Neural cell (in vitro differentiated cells): ENCODE measurements at regions not wholly inside any gene's neighbourhood (a gene's known extent, or its start where the extent isn't known, plus 50 kb on each side); places are given as distances from the start of the nearest gene placed in this dataset.

Experiments used
- H2AFZ ChIP-seq: fragments of 200-600, 300-800 bp; sonication (generic), shearing (Covaris generic); 2 replicates; pipeline ENCODE4 v1.6.0; 2014; ENCODE audit warnings: low read depth, mild to moderate bottlenecking, antibody characterized with exemption, low read length, moderate library complexity
- H3F3A ChIP-seq: fragments of 200-600 bp; shearing (Covaris generic); 2 replicates; pipeline ENCODE4 v1.6.1; 2016; ENCODE audit warnings: mild to moderate bottlenecking, moderate library complexity, mixed read lengths, antibody characterized with exemption, low read length; ENCODE audit not compliant: insufficient read depth, poor library complexity, severe bottlenecking
- H3K27ac ChIP-seq: fragments of 200-600, 300-800 bp; sonication (generic), shearing (Covaris generic); 2 replicates; pipeline ENCODE4 v1.5.1; 2014; ENCODE audit warnings: mild to moderate bottlenecking, low read length, moderate library complexity
- H3K27me3 ChIP-seq: fragments of 300-800, 200-600 bp; sonication (generic), shearing (Covaris generic); 2 replicates; pipeline ENCODE4 v1.6.0; 2014; ENCODE audit warnings: mild to moderate bottlenecking, low read depth, low read length, moderate library complexity; ENCODE audit not compliant: insufficient read depth
- H3K36me3 ChIP-seq: fragments of 300-800, 200-600 bp; sonication (generic), shearing (Covaris generic); 2 replicates; pipeline ENCODE4 v1.5.1; 2014; ENCODE audit warnings: mild to moderate bottlenecking, antibody characterized with exemption, low read length, moderate library complexity; ENCODE audit not compliant: insufficient read depth
- H3K4me2 ChIP-seq: fragments of 300-800, 200-600 bp; sonication (generic), shearing (Covaris generic); 2 replicates; pipeline ENCODE4 v1.6.0; 2014; ENCODE audit warnings: mild to moderate bottlenecking, low read length
- H3K4me3 ChIP-seq: fragments of 300-800, 200-600 bp; sonication (generic), shearing (Covaris generic); 2 replicates; pipeline ENCODE4 v1.5.1; 2014; ENCODE audit warnings: mild to moderate bottlenecking, low read length, moderate library complexity
- H3K79me2 ChIP-seq: fragments of 200-600 bp; shearing (Covaris generic); replicated peaks from 2 replicates; pipeline ENCODE4 v1.6.0; 2014; ENCODE audit warnings: mild to moderate bottlenecking, low read length, moderate library complexity; ENCODE audit not compliant: insufficient read depth
- H3K9ac ChIP-seq: fragments of 300-800, 200-600 bp; sonication (generic), shearing (Covaris generic); 2 replicates; pipeline ENCODE4 v1.6.1; 2016; ENCODE audit warnings: mild to moderate bottlenecking, low read length, mixed read lengths
- H3K9me2 ChIP-seq: fragments of 200-600 bp; shearing (Covaris generic); 2 replicates; pipeline ENCODE4 v1.6.1; 2016; ENCODE audit warnings: mild to moderate bottlenecking, low read length, mixed read lengths; ENCODE audit not compliant: insufficient read depth
- H3K9me3 ChIP-seq: fragments of 200-600, 300-800 bp; sonication (generic), shearing (Covaris generic); 2 replicates; pipeline ENCODE4 v1.6.1; 2016; ENCODE audit warnings: mild to moderate bottlenecking, mixed run types, low read length, moderate library complexity, mixed read lengths
- H4K20me1 ChIP-seq: fragments of 200-600 bp; shearing (Covaris generic); 2 replicates; pipeline ENCODE4 v1.6.1; 2016; ENCODE audit warnings: mild to moderate bottlenecking, mixed run types; ENCODE audit not compliant: insufficient read depth
- CTCF ChIP-seq: fragments of 450-650 bp; IDR thresholded peaks from 2 replicates; pipeline ENCODE4 v1.5.1; 2014; ENCODE audit warnings: antibody characterized with exemption, mild to moderate bottlenecking, moderate library complexity; ENCODE audit not compliant: poor library complexity, severe bottlenecking
- EP300 ChIP-seq: fragments of 450-650 bp; conservative IDR thresholded peaks from 2 replicates; pipeline ENCODE4 v1.6.1; 2014; ENCODE audit warnings: antibody characterized with exemption, mild to moderate bottlenecking, moderate library complexity; ENCODE audit not compliant: poor library complexity, severe bottlenecking
- EZH2 ChIP-seq: fragments of 200-600, 300-800 bp; shearing (Covaris generic), sonication (generic); IDR thresholded peaks from 2 replicates; pipeline ENCODE4 v1.6.1; 2014; ENCODE audit warnings: antibody characterized with exemption, low read length, borderline replicate concordance, mild to moderate bottlenecking; ENCODE audit not compliant: insufficient read depth, poor library complexity, severe bottlenecking
- MXI1 ChIP-seq: fragments of 450-650 bp; conservative IDR thresholded peaks from 2 replicates; pipeline ENCODE4 v1.6.1; 2014; ENCODE audit warnings: antibody characterized with exemption, mild to moderate bottlenecking; ENCODE audit not compliant: poor library complexity, severe bottlenecking
- POLR2AphosphoS5 ChIP-seq: IDR thresholded peaks from 2 replicates; pipeline ENCODE4 v1.6.1; 2012
- RAD21 ChIP-seq: fragments of 450-650 bp; conservative IDR thresholded peaks from 2 replicates; pipeline ENCODE4 v1.6.1; 2014; ENCODE audit warnings: antibody characterized with exemption, mild to moderate bottlenecking, moderate library complexity
- REST ChIP-seq: IDR thresholded peaks from 2 replicates; pipeline ENCODE4 v1.6.1; 2012; ENCODE audit warnings: borderline replicate concordance
- SMC3 ChIP-seq: fragments of 450-650 bp; conservative IDR thresholded peaks from 2 replicates; pipeline ENCODE4 v1.6.1; 2014; ENCODE audit warnings: antibody characterized with exemption, mild to moderate bottlenecking, moderate library complexity; ENCODE audit not compliant: poor library complexity
- TAF1 ChIP-seq: IDR thresholded peaks from 2 replicates; pipeline ENCODE4 v1.6.1; 2012; ENCODE audit warnings: low read depth

- H3K9me3 ChIP-seq = no peaks in the 10 kb centered on the region
- H3F3A ChIP-seq = no peaks in the 10 kb centered on the region
- TF ChIP-seq EP300 (no peak), RAD21 (no peak), POLR2AphosphoS5 (no peak), SMC3 (no peak), TAF1 (no peak), CTCF (no peak), EZH2 (no peak), REST (no peak), MXI1 (no peak)
- H3K27ac ChIP-seq = no peak overlapping the region
- no peaks in the 10 kb centered on the region for H3K9me2 ChIP-seq
- no peak overlapping the region for H3K4me3 ChIP-seq
- H3K4me2 ChIP-seq = no peak overlapping the region
- no peak overlapping the region for H3K9ac ChIP-seq
- H2AFZ ChIP-seq = no peak overlapping the region
- H4K20me1 ChIP-seq = no peaks in the 10 kb centered on the region
- no peaks in the 10 kb centered on the region for H3K79me2 ChIP-seq
- no peaks in the 10 kb centered on the region for H3K27me3 ChIP-seq
- H3K36me3 ChIP-seq = no peaks in the 10 kb centered on the region
Observed at GRCh38 chr21:35441868-35442582, 392.9 kb upstream of the RUNX1 start.

GRCh38 chr21:35438643-35439404, 389.7 kb upstream of the RUNX1 start:
- Histone ChIP-seq H3K9me3 (no peaks in the 10 kb centered on the region), H3F3A (no peaks in the 10 kb centered on the region), H3K9me2 (no peaks in the 10 kb centered on the region), H3K9ac (no peak overlapping the region), H3K27ac (no peak overlapping the region), H3K4me3 (no peak overlapping the region), H3K36me3 (no peaks in the 10 kb centered on the region), H2AFZ (no peak overlapping the region), H3K4me2 (no peak overlapping the region), H3K79me2 (no peaks in the 10 kb centered on the region), H4K20me1 (no peaks in the 10 kb centered on the region), H3K27me3 (no peaks in the 10 kb centered on the region)
- TF ChIP-seq SMC3 = no peak
- TF ChIP-seq CTCF = no peak
- no peak for TF ChIP-seq POLR2AphosphoS5
- no peak for TF ChIP-seq RAD21
- no peak for TF ChIP-seq EZH2
- no peak for TF ChIP-seq EP300
- TF ChIP-seq REST = no peak
- no peak for TF ChIP-seq TAF1
- TF ChIP-seq MXI1 = no peak
